NCI-H1694 (cell line): ENCODE measurements at regions not wholly inside any gene's neighbourhood (a gene's known extent, or its start where the extent isn't known, plus 50 kb on each side); places are given as distances from the start of the nearest gene placed in this dataset.
A peak's percentile ranks its signal among the peaks of the same experiment; 100 is the strongest.

Experiments used
- DNase-seq: peaks from one replicate; lab custom pipeline; 2025; lab: John Stamatoyannopoulos, UW

DNA sequence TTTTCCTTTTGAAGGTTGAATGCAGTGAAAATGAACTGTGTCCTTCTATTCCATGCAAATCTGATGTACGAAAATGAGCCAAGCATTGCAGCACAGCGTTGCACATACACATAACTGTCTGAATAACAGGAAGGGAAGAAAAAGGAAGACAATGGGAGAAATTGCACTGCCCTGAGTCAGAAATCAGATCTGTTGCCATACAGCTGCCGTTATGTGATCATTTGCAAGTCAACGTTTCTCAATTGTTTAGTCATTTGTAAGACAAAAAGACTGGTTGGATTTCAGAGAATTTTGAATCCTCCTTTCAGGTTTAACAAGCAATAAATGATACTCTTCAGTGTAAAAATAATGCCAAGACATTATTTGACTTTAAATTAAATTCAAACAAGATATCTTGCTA lies 284.1 kb downstream of the DSEL start:
- no peak for DNase-seq

- DNase-seq = no peak
Measured at GRCh38 chr18:67222887-67223286, 293.6 kb downstream of the DSEL start.

GRCh38 chr18:67219821-67220220 lies 296.7 kb downstream of the DSEL start:
- DNase-seq = no peak

DNA sequence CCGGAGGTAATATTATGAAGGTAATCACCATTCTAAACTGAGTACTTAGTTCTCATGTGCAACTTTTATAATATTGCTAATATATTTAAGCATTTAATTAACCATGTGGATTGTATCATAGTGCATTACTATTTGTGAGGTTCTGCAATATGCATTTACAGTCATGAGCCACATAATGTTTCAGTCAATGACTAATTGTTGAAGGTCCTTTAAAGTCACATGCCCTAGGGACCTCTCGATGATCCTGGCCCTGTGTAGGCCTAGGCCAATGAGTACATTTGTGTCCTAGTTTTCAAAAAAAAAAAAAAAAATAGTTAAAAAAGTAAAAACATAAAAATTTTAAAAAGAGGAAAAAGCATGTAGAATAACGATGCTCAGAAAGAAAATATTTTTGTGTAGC lies 298.0 kb downstream of the DSEL start:
- no peak for DNase-seq

DNA sequence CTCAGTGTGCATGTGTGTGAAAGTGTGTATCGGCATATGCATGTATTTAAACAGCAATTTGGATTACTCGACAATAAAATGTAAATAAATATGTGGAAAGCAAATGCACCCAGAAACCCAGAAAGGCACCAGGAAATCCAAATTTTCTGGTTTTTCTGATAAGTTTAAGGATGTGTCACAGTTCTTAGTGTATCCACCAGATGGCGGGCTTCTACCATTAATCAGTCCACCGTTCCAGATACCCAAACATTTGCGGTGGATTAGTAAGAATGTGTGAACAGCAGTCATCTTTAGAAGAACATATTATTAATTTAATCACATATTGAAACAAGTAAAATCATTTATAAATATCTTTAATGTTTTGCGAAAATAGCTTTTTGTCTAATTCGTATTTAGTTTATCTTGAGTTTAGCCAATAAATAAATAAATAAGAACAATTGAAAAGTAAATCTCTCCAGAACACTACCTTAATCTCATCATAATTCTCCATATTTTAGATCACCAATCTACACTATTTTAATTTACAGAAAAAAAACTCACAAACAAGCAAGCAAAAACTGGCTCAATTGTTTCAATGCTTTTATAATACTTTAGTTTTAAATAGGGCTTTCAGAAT lies 298.9 kb downstream of the DSEL start:
- peak; percentile 59 for DNase-seq

GRCh38 chr18:67216846-67217245 lies 299.7 kb downstream of the DSEL start:
- no peak for DNase-seq

DNA sequence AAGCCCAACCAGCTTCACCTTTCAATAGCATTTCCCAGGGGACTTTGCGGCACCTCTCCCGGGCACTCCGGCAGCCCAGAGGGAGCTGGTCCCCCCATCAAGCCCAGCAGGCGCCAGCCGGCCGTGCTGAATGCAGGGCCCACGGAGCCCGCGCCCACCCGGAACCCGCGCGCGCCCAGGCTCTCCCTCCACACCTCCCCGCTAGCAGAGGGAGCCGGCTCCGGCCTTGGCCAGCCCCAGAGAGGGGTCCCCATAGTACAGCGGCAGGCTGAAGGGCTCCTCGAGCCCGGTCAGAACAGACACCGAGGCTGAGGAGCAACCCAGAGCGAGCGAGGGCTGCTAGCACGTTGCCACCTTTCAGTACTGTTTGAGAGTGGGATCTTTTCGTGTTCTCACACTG lies 300.8 kb downstream of the DSEL start:
- DNase-seq = no peak

DNA sequence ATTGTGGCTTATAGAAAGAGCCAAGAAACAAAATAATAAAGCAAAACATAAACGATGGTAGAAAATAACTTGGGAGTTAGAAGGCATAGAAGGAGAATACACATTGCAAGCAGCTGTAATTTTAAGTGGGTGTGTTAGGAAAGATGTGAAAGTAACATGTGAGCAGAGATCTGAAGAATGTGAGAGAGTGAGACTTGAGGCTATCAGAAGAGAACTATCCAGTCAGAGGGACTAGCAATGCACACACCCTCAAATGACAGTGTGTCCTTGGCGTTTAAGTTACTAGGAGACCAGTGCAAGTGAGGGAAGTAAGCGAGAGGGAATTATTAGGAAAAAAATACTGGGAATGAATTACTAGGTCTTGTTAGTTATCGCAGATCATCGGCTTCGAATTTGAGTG lies 304.9 kb downstream of the DSEL start:
- DNase-seq = no peak

DNA sequence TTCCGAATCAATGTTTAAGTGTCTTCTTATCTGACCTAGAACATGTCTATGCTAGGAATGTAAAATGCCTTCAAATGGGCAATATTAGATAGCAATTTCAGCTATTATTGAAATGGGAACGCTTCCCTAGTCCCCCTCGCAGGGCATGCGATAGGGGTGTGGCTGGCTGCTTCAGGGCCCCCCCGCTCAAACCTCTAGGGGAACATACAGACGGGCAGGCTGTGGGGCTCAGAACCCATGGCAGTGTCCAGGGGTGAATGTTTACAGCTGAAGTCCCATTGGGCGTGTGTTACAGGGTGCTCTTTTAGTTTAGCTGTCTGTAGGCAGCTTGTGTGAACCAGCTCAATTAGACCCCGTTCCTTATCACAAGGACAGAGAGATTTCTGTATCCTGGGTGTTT lies 315.9 kb downstream of the DSEL start:
- no peak for DNase-seq

GRCh38 chr18:67199993-67200617 lies 316.4 kb downstream of the DSEL start:
- peak; percentile 52 for DNase-seq

- no peak for DNase-seq
Measured at GRCh38 chr18:67194886-67195285, 321.6 kb downstream of the DSEL start.

GRCh38 chr18:67192535-67192934 lies 324.0 kb downstream of the DSEL start:
- DNase-seq = no peak

- no peak for DNase-seq
Measured at GRCh38 chr18:67183398-67183797, 333.1 kb downstream of the DSEL start.

DNA sequence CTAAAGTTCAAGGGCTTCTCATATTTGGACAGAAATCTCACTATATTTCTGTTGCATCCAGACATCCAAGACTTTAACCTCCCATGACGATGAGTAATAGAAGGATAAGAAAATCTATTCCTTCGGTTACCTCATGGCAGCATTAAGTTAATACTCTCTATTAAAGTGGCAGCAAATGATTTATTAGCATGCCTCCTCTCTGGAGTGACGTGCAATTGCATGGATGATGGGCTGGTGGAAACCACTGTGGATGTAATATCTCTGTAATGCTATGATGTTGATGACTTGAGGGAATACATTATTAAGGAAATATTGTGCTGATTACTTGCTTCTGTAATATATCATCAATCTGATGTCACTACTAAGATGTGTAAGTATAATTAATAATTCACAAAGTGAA lies 336.8 kb downstream of the DSEL start:
- no peak for DNase-seq

GRCh38 chr18:67159662-67160061 lies 356.9 kb downstream of the DSEL start:
- DNase-seq = no peak

DNA sequence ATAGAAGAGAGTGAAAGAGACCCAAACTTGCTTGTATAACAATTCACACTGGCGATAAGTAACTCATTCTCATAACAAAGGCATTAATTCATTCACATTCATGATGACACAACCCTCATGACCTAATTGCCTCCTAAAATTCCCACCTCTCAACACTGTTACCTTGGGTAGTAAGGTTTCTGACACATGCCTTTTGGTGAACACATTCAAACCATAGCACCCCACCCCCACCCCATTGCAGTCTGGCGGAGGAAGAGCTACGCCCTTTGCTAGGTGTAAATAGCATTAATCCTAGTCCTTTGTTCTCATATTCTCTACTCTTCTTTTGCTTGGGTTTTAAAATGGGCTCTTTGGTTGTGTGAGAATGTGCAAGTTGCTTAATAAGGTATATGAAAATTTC lies 361.5 kb downstream of the DSEL start:
- no peak for DNase-seq

GRCh38 chr18:67151366-67151765 lies 365.2 kb downstream of the DSEL start:
- DNase-seq = no peak

DNA sequence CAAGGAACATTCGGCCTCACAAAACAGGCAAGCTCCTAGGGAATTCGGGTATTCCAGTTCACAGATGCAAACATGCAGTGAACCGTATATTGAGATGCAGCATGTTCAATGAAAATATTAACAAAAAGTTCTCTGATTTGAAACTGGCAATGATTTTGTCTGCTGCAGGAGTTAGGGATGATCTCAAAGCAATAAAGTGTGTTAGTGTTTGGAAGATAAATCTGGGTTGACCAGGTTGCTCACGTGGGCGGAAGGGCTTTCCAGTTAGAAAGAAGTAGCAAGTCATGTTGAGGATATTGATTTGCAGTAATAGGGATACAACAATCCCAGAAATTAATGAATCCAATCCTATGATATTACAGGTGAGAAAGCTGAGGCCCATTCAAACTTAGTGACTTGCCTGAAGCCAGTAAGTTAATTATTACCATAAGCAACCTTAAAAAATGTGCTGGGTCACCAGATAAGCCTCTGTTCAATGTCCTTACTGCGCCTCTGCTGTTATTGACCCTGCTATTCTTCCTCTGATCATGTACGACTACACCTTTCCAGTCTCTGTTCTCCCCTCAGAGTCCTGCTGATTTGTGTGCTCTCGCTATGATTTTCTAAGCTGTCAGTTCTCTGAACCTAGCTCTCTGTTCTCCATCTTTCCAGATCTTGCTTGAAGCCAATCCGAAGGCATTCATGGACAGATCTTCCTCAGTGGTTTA lies 370.8 kb downstream of the DSEL start:
- DNase-seq = no peak

GRCh38 chr18:67144329-67144728 lies 372.2 kb downstream of the DSEL start:
- no peak for DNase-seq

DNA sequence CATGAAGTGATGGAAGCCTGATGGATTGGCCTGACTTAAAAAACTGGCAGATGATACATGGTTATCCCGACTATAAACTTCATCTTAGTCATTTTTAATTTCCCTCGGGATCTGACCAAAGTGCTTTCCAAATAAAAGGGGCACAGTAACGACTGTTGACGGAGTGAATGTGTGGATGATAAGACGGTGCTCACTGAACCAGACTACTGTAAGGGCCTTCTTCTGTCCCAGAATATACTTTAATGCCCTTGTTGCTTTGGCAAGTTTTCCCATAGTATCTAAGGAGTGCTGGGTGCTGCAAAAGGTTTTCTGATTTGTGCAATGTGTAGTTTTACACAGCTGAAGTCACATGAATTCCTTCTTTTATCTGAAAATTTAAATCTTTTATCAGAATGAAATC lies 373.5 kb downstream of the DSEL start:
- DNase-seq = no peak

DNA sequence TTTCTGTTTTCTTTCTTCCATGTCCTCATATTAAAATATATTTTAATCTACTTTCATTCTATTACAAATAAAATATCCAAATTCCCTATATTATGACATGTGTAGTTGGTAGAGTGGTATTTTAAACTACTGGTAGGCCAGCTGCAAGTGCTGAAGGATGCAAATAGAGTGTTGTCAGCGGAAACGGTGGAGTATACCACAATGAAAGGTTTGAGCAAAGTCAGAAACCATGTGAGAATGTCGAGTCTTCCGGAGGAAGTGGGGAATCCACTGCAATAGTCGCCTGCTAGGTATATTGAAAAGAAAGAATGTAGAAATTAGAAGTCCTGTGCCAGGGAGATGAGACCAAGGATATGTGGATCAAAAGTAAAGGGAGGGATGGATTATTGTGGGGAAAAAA lies 373.9 kb downstream of the DSEL start:
- no peak for DNase-seq

DNA sequence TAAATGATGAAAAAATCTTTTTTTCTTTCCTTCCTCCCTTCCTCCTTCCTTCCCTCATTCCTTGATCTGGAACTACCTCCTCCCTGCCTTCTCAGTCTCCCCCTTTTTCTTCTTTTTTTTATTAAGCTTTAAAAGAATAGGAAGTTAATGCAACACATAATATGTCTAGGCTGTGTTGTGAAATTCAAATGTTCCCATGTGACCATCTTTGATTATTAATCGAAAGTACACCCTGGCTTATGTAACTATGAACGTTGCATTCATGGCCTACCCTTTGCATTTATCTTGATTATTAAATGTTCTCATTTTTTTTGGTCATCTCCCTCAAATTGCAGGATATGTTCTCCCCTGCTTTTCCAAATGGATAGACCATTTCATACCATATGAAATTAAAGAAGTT lies 376.0 kb downstream of the DSEL start:
- DNase-seq = no peak

DNA sequence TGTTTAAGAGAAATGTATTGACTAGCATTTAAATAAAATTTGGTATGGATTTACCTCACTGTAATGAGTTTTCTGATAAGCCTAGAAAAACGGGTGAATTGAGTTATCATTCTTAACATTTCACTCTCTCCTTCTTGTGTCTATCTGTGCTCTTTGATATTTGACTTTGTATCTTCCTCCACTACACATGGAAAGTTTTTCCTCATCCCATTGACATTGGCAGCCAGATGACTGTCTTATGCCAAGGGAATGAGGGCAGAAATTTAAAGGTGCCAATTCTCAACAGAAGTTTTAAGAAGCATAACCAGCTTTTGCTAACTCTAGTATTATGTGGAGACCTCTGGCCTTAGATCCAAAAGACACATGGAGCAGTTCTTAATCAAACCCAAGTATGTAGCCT lies 376.6 kb downstream of the DSEL start:
- DNase-seq = no peak

GRCh38 chr18:67135981-67136380 lies 380.5 kb downstream of the DSEL start:
- no peak for DNase-seq
